Osteoblast (primary cell): ENCODE measurements at regions not wholly inside any gene's neighbourhood (a gene's known extent, or its start where the extent isn't known, plus 50 kb on each side); places are given as distances from the start of the nearest gene placed in this dataset.
"Not testable (repeated sequence)": the region's sequence is repeated elsewhere in the genome, so short reads cannot be mapped to it uniquely, and the experiment has no call there.

Experiments
- DNase-seq: peaks from one replicate; pipeline ENCODE4 v3.0.0; 2011; ENCODE audit warnings: low spot score, mixed read lengths; ENCODE audit not compliant: insufficient read length; ENCODE audit errors: missing footprints
- H2AFZ ChIP-seq: 2 replicates; pipeline ENCODE4 v1.6.0; 2011; ENCODE audit warnings: mild to moderate bottlenecking, low read length
- H3K27ac ChIP-seq: 2 replicates; pipeline ENCODE4 v1.5.1; 2011; ENCODE audit warnings: mild to moderate bottlenecking, low read depth, low read length, moderate library complexity
- H3K27me3 ChIP-seq: 2 replicates; pipeline ENCODE4 v1.6.0; 2012; ENCODE audit warnings: mild to moderate bottlenecking, control low read depth, inconsistent platforms, low read length, moderate library complexity; ENCODE audit not compliant: insufficient read depth
- H3K36me3 ChIP-seq: 2 replicates; pipeline ENCODE4 v1.5.1; 2011; ENCODE audit warnings: mild to moderate bottlenecking, low read length, control low read depth, moderate library complexity; ENCODE audit not compliant: insufficient read depth
- H3K4me1 ChIP-seq: 2 replicates; pipeline ENCODE4 v1.5.1; 2011; ENCODE audit warnings: mild to moderate bottlenecking, low read length, control low read depth, moderate library complexity; ENCODE audit not compliant: insufficient read depth
- H3K4me2 ChIP-seq: 2 replicates; pipeline ENCODE4 v1.6.0; 2011; ENCODE audit warnings: mild to moderate bottlenecking, low read length; ENCODE audit not compliant: insufficient read depth
- H3K4me3 ChIP-seq: fragments of 200-600 bp; sonication (generic); 3 replicates; pipeline ENCODE4 v1.5.1; 2012; ENCODE audit warnings: mild to moderate bottlenecking, low read length, inconsistent platforms; ENCODE audit not compliant: insufficient read depth
- H3K79me2 ChIP-seq: 2 replicates; pipeline ENCODE4 v1.6.0; 2012; ENCODE audit warnings: mild to moderate bottlenecking, low read length, control low read depth, inconsistent platforms; ENCODE audit not compliant: insufficient read depth
- H3K9me3 ChIP-seq: 2 replicates; pipeline ENCODE4 v1.5.1; 2011; ENCODE audit warnings: low read depth, low read length, control low read depth
- H4K20me1 ChIP-seq: 2 replicates; pipeline ENCODE4 v1.6.0; 2012; ENCODE audit warnings: mild to moderate bottlenecking, low read length, control low read depth; ENCODE audit not compliant: insufficient read depth
- CTCF ChIP-seq: IDR thresholded peaks from 2 replicates; pipeline ENCODE4 v1.5.1; 2011; ENCODE audit warnings: mild to moderate bottlenecking, low read depth, low read length, moderate library complexity; ENCODE audit errors: extremely low read depth

GRCh38 chrX:1106478-1107210 lies 105.8 kb downstream of the CRLF2 start:
- Histone ChIP-seq H2AFZ (no peak overlapping the region), H3K79me2 (no peaks in the 10 kb centered on the region), H3K4me2 (no peak overlapping the region), H3K4me3 (no peak overlapping the region), H3K27ac (no peak overlapping the region), H3K36me3 (no peaks in the 10 kb centered on the region), H4K20me1 (no peaks in the 10 kb centered on the region), H3K9me3 (peaks cover 3% of the 10 kb centered on the region), H3K27me3 (peaks cover 3% of the 10 kb centered on the region), H3K4me1 (no peaks in the 10 kb centered on the region)
- TF ChIP-seq CTCF: no peak
- DNase-seq: no peak

GRCh38 chrX:1105671-1106419 lies 106.6 kb downstream of the CRLF2 start:
- Histone ChIP-seq H3K36me3 (no peaks in the 10 kb centered on the region), H3K27me3 (peaks cover 3% of the 10 kb centered on the region), H3K9me3 (peaks cover 3% of the 10 kb centered on the region), H4K20me1 (no peaks in the 10 kb centered on the region), H2AFZ (no peak overlapping the region), H3K79me2 (no peaks in the 10 kb centered on the region), H3K4me3 (no peak overlapping the region), H3K4me2 (no peak overlapping the region), H3K27ac (no peak overlapping the region), H3K4me1 (no peaks in the 10 kb centered on the region)
- no peak for DNase-seq
- no peak for TF ChIP-seq CTCF

GRCh38 chrX:1105031-1105430 lies 107.4 kb downstream of the CRLF2 start:
- H3K79me2 ChIP-seq, H4K20me1 ChIP-seq, H3K27ac ChIP-seq, H3K4me3 ChIP-seq, H2AFZ ChIP-seq, H3K4me2 ChIP-seq, H3K27me3 ChIP-seq, DNase-seq, H3K36me3 ChIP-seq, H3K9me3 ChIP-seq, H3K4me1 ChIP-seq: not testable (repeated sequence)

GRCh38 chrX:1103360-1103759 lies 109.1 kb downstream of the CRLF2 start:
- Histone ChIP-seq H3K4me3 (no peak overlapping the region), H2AFZ (no peak overlapping the region), H3K27ac (no peak overlapping the region), H3K36me3 (no peaks in the 10 kb centered on the region), H3K79me2 (no peaks in the 10 kb centered on the region), H4K20me1 (no peaks in the 10 kb centered on the region), H3K9me3 (no peaks in the 10 kb centered on the region), H3K27me3 (peaks cover 3% of the 10 kb centered on the region), H3K4me2 (no peak overlapping the region), H3K4me1 (no peaks in the 10 kb centered on the region)
- DNase-seq: no peak
- no peak for TF ChIP-seq CTCF
